Middle frontal gyrus (tissue), 1 donor: ENCODE measurements at regions not wholly inside any gene's neighbourhood (a gene's known extent, or its start where the extent isn't known, plus 50 kb on each side); places are given as distances from the start of the nearest gene placed in this dataset.
A peak's percentile ranks its signal among the peaks of the same experiment; 100 is the strongest.
"Not testable (repeated sequence)": the region's sequence is repeated elsewhere in the genome, so short reads cannot be mapped to it uniquely, and the experiment has no call there.

Experiments
- DNase-seq: peaks from one replicate; pipeline ENCODE4 v3.0.0-alpha.2; 2015; ENCODE audit warnings: low spot score; ENCODE audit errors: extremely low spot score

DNA sequence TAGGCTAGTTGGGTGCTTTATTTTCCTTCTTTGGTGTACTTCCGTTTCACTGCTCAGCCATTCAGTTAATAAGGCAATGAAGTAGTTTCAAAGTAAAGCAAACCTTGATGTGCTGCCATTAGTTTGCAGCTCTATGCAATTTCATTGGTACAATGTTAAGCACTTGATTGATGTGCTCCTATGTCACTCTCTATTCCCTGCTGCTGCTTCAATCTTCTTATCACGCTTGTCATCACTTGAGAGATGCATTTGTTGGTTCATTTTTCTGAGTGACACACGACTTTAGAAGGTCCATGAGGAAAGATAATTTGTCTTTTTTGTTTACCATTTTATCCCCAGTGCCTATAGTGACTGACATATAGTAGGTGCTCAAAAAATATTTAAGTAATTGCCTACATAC, 871.0 kb upstream of the PABPC4L start:
- DNase-seq, result no peak

DNA sequence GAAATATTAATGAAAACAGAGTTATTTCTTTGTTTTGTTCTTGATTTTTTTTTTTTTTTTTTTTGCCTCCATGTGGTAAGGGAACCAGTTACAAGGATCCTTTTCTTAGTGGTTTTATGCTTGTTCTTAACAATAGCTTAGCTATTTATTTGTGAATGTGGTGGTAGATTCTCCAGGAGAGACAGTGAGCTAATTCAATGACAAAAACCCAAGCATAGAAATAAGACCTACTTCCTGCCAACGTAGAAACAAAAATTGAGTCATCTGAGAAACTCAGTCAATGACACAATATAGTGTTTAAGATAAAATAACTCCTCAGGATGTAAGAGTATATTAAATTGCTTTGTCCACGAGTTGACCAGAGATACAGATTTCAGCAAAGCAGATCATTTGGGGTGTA, 863.8 kb upstream of the PABPC4L start:
- DNase-seq, result no peak

DNA sequence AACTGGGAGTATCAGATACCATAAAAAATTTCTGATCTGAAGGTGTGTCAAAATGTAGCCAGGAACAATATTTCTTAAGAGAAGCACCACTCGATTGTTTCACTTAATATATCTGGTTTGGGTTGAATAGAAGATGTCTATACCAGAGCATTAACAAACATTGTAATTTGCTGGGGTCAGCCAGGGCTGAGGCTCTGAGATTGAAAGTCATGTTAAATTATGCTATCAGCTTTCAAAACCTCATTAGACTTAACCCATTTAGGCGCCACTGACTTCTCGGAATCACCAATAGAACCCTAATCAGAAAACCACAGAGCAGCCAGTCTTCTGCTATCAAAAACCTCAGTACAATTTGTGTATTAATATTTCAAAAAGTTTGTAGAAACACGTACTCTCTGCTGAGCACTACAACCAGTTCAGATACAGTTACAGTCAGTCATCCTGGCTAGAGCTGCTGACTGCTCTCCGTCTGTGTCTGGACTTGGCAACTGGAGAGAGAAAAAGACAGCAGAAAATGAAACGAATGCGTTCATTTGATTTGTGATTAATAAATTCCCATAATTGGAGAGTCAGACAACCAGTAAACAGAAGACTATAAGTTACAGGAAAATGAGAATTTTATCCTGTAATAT, 848.6 kb upstream of the PABPC4L start:
- no peak for DNase-seq

DNA sequence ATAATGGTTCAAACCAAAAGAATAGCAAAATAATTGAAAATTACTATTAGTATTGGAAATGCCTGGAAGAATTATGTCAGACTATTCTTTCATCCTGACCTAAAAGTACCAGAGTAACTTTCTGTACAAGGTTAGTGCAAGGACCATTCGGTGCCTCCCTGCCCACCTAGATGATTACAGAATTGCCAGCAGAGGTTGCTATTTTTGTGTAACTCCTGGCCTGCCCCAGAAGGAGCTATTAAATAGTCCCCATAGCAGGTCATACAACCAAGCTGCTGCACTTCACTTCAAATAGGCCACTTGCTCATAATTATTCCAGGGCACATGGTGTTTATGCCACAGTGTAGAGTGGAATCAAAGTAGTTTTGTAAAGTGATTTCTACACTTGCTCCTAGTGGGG, 831.1 kb upstream of the PABPC4L start:
- no peak for DNase-seq

DNA sequence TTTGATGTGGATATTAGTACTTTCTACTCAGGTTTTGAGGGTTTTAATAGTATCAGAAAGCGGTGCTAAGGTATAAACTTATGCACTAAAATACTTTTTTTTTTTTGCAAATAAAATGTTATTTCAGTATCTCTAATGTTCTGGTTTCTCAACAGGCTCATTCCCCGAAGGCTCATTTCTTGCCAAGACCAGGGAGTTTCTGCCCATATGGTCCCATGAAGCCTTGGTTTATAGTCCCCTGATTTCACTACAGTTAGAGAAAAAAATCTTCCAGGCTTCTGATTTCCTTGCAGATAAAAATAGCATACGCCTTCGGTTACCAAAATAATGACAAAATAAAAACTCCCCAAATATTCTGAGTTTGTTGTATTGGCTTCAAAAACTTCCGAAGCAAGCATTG, 814.2 kb upstream of the PABPC4L start:
- DNase-seq, result peak; percentile 8

DNA sequence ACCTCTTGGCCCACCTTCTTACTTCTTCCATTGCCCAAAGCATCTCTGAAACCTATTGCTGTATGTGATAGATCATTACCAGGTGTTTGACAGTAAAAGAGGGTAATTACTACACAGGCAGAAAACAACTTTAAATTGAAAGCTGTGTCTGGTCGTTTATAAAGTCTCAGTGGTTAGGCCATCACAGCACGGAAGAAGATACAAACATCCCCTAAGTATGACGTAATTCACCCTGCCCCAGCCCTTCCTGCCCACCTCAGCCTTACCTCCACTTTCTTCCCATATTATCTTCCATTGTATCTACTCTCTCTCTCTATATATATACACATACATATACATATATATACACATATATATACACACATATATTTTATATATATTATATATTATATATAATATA, 805.8 kb upstream of the PABPC4L start:
- no peak for DNase-seq

DNA sequence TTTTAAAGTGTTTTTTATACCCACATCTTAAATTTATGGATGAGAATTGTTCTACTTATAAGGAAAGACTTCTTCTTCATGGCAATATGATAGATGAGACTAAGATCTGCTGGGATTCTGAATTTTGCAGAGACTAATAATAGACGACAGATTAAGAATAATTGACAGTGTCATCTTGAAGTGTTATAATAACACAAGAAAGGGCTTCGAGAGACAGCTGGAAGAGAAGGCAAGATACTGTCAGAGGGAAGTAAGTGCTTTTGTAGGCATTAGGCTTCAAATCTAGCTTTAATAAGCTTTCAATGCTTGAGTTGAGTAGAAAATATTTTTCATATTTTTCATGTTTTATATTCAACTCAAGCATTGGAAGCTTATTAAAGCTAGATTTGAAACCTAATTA, 797.6 kb upstream of the PABPC4L start:
- no peak for DNase-seq

DNA sequence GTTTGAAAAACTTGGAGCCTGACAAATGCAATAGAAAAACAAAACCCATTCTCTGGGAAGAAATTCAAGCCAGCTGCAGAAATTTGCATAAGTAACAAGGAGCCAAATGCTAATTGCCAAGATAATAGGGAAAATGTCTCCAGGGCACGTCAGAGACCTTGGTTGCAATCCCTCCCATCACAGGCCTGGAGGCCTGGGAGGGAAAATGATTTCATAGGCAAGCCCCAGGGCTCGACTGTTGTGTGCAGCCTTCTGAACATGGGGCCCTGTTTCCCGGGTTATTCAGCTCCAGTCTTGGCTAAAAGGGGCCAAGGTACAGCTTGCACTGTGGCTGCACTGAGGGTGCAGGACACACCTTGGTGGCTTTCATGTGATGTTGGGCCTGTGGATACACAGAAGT, 760.4 kb upstream of the PABPC4L start:
- no peak for DNase-seq

DNA sequence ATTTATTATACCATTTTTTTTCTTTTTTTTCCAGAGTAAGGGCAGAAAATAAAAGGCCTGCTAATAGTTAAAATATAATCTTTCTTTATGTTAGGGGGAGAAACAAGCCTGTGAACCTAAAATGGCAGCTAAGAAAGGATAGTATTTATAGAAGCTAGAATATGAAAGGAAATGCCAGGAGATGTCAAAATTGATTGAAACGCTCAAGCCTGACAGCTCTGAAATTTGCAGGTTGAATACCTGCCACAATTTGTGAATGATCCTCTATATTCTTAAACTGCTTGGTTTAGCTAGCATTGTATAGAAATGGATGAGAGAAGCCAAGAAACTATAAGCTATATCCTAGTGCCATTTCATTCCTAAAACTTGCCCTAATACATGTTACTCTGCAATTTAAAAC, 757.3 kb upstream of the PABPC4L start:
- DNase-seq, result no peak

DNA sequence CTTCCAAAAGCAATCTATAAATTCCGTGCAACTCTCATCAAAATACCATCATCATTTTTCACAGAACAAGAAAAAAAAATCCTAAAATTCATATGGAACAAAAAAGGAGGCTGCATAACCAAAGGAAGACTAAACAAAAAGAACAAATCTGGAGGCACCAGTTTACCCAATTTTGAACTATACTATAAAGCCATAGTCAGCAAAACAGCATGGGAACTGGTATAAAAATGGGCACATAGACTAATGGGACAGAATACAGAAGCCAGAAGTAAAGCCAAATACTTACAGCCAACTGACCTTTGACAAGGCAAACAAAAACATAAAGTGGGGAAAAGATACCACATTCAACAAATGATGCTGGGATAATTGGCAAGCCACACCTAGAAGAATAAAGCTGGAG, 753.5 kb upstream of the PABPC4L start:
- no peak for DNase-seq

DNA sequence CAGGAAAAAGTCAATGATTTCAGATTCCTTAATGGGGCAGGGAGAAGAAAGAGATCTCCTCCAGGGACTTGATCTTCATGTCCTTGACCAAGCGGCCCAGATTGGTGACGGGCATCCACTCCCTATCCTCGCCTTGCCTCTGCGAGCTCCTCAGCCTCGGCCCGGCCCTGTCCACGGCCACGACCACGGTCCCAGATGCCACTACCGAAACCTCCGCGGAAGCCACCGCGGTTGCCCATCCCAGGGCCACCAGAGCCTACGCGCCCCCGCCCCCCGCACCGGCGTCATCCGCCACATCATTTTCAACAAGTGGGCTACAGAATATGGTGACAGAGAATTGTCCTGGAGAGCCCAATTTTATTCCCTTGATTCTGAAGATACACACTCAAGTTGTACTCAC, 751.2 kb upstream of the PABPC4L start:
- no peak for DNase-seq

DNA sequence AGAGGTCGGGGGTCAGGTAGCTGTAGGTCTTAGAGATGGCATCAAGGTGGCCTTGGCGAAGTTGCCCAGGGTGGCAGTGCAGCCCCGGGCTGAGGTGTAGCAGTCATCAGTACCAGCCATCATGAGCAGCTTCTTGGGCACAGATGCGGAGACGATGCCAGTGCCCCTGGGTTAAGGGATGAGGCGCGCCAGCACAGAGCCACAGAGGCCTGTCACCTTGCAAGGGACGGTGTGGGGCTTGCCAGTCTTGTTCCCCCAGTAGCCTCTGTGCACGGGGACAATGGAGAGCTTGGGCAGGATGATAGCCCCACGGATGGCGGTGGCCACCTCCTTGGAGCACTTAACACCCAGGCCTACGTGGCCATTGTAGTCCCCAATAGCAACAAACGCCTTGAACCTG, 750.7 kb upstream of the PABPC4L start:
- no peak for DNase-seq

DNA sequence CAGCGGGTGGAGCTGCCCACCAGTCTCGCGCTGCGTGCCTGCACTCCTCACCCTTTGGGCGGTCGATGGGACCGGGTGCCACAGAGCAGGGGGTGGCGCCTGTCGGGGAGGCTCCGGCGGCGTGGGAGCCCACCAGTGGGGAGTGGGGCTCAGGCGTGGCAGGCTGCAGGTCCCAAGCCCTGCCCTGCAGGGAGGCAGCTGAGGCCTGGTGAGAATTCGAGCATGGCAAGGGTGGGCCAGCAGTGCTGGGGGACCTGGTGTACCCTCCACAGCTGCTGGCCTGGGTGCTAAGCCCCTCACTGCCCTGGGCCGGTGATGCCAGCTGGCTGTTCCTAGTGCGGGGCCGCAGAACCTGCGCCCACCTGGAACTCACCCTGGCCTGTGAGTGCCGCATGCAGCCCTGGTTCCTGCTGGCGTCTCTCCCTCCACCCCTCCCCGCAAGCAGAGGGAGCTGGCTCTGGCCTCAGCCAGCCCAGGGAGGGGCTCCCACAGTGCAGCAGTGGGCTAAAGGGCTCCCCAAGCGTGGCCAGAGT, 746.6 kb upstream of the PABPC4L start:
- no peak for DNase-seq

DNA sequence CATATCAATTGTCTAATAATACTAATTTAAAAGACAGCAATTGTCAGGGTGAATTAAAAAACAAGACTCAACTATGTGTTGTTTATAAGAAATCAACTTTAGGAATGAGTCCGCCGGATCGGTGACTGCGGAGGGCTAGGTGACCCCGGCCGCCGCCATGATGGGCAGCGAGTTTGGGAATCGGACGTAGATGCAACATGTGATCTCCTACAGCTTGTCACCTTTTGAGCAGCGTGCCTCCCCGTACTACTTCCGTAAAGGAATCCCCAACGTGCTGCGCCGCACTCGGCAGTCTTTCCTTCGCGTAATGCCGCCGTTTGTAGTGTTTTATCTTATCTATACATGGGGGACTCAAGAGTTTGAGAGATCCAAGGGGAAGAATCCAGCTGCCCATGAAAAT, 742.5 kb upstream of the PABPC4L start:
- no peak for DNase-seq

DNA sequence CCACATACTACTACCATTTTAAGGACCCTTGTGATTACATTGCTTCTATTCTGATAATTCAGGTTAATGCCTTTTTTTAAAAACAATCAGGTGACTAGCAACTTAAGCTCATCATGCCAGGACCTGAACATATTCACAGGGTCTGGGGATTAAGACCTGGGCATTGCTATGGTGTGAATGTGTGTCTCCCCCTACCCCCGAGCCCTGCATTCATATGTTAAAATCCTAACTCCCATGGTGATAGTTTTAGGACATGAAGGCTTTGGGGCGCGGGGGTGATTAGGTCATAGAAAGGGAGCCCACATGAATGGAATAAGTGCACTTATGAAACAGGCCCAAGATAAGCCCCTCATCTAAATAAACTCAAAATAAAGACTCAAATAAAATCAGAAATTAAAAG, 734.4 kb upstream of the PABPC4L start:
- no peak for DNase-seq

DNA sequence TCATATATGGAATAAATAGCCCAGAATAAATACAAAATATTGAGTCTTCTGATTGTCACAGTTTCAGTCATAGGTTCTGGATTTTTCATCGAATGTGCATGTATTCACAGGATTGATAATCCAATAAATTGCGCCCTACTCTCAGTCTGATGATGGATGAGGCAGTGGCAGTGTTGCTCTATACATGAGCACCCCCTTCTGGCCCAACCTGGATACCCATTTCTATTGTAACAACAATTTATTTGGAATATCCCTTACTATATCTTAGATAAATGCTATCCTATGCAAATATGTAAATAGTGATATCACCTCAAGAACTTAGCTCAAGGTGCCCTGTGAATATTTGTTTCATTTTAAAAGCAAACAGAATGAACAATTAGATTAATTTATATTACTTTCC, 733.7 kb upstream of the PABPC4L start:
- no peak for DNase-seq

DNA sequence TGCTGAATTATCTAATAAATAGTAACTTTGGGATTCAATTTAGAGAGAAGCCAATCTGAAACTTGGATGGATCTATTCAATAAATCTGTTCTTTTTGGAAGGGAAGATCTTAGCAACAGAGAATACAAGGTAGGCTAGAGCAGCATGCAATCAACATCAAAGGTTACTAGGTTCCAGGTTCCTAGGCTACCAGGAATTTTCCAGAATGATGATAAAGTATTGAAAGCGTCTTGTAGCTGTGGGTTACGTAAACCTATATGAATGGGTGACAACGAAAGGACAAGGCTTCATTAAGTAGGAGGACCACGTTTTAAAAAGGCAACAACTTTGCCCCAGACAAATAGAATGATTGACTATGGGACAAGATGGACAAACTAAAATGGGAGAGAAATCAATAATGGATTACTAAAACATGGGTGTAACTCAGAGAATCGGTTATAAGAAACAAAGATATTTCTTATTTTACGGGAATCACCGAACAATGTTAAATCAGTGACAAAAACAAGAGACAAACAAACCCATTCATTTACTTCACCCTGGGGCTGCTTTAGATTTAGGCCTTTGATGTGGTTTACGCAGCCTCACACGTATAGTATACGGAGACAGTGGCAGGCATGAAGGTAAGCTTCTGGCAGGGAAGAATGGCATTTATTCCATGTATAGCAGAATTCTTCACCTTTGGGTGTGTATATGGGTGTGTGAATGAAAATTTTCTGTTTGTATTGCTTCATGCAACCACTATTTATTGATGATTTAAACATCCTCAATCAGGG, 732.6 kb upstream of the PABPC4L start:
- no peak for DNase-seq

DNA sequence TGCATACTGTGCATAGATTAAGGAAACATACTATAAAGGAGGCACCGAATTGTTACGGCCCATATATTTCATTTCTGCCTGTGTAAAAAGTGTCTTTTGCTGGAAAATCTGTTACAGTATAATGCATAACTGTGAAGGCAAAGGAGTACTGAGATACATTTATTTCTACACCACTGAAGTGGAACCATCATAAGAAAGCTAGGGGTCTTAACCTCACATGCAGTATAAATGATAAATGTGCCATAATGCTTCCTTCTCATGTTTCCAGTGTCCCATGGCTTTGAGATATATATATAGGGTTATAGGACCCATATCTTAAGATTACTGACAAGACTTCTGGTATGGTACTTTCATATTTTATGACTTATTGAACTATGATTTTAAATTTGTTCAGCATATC, 713.8 kb upstream of the PABPC4L start:
- no peak for DNase-seq

DNA sequence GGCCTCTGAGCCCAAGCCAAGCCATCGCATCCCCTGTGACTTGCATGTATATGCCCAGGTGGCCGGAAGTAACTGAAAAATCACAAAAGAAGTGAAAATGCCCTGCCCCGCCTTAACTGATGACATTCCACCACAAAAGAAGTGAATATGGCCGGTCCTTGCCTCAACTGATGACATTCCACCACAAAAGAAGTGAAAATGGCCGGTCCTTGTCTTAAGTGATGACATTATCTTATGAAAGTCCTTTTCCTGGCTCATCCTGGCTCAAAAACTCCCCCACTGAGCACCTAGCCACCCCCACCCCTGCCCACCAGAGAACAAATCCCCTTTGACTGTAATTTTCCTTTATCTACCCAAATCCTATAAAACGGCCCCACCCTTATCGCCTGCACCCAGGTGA, 712.7 kb upstream of the PABPC4L start:
- DNase-seq, result not testable (repeated sequence)

DNA sequence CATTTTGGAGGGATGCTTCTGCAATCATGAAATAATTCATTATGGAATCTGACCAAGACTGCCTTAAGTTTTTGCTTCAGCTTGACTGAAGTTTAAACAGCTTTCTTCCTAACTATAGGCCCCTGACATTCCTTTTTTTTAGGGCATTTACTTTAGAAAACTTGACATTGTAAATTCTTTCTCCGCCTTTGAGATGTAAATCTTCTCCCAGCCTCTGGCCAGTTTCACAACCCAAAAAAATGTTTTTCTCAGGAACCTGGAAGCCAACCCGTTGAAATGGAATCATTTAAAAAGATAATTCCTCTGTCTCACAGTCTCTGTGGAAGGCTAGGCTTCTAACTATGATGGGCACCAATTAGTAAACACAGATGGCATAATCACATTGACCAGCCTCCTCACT, 710.4 kb upstream of the PABPC4L start:
- DNase-seq, result no peak

DNA sequence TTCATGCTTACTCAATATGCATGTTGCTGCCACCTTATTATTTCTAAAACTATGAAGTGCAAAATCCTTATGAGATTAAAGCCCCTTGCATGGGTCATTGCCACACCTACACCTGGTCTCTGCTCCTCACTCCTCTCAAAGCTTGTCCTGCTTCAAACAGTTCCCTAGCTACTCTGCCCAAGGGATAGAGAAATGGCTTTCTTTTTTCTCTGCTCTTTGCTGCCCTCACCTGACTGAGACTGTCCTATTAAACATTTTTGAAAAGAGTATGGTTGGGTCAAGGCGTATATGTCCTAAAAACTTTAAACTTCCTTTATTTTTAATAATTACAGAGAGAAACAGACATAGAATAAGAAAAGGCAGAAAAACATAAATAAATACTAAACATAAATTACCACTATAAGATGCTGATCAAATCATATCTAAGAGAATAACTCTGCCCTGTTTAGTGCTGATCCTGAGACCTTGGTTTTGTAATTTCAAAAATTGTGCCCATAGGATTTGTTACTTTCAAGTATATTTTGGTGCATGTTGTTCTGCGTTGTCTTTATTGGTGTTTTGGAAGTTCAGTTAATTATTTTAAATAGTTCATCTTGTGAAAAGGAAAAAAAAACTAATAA, 704.9 kb upstream of the PABPC4L start:
- DNase-seq, result no peak

DNA sequence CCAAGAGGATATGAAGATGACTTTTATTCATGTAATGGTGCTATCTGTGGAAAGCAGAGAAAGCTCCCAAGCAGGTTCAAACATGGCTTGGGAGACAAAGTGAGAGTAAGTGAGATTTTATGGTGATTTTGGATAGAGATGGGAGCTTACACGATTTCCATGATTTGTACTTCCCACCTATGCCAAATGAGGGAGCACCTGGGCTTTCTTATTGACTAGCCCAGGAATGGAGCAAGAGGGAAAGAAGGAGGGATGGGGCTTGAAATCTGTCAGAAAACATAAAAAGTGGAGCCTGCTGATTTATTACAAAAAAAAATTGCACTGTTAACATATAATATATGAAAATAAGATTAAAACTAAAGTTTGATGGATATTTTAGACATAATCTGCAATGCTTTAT, 703.5 kb upstream of the PABPC4L start:
- DNase-seq, result no peak

DNA sequence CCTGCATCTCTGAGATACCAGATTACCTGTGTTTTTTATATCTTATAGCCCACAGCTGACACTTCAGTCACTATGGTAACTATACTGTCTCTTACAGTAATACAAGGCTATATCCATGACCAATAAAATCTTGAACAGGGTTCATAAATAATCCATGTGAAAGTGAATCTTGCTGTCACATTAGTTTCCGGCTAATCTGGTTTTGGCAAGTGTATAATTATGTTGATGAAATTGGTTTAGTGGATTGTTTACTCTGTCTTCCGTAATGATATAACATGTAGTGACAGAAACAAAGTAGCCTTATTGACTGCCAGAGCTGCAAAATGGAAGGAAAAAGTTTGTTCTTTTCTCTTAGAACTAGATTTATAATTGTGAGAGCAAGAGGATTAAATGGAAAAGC, 686.6 kb upstream of the PABPC4L start:
- no peak for DNase-seq
